Thyroid gland (tissue), 4 donors: ENCODE measurements at regions not wholly inside any gene's neighbourhood (a gene's known extent, or its start where the extent isn't known, plus 50 kb on each side); places are given as distances from the start of the nearest gene placed in this dataset.

Experiments used
- POLR2A ChIP-seq, 2 donors: fragments of 450-650 bp; IDR thresholded peaks; one replicate each; pipeline ENCODE4 v1.6.1; 2017; ENCODE audit warnings: antibody characterized with exemption in 2 of 2, mild to moderate bottlenecking in 2 of 2, moderate library complexity in 1 of 2
- TF ChIP-seq, protein P1 (sequence below), 6 experiments: fragments of 200-600 bp in 3 of 6; fragments of 450-650 bp in 3 of 6; sonication (generic) in 3 of 6; IDR thresholded peaks; one replicate each; pipeline ENCODE4 v1.5.1; 2016 to 2019; ENCODE audit warnings: antibody characterized with exemption in 6 of 6, mild to moderate bottlenecking in 2 of 6, inconsistent platforms in 1 of 6, moderate library complexity in 1 of 6

DNA sequence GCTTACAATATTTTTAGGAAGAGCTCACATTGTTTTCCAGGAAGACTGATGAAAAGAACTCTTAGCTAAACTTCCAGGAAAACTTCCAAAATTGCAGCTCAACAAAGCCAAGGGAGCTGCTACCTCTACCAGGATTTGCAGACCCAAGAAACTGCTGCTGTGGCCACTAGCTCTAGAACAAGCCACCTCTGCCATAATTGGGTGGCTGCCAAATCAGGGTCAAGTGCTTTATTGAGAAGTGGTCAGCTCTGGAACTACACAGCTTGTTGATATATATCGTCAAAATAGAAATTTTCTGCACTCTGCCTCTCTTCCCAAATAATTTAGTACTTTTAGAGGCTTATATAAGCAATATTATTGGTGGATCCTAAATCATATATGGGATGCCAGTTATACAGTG lies 371.8 kb upstream of the CHORDC1 start:
- TF ChIP-seq POLR2A (IDR thresholded peaks at IDR 0.05) = no peak
- TF ChIP-seq, protein P1, sequence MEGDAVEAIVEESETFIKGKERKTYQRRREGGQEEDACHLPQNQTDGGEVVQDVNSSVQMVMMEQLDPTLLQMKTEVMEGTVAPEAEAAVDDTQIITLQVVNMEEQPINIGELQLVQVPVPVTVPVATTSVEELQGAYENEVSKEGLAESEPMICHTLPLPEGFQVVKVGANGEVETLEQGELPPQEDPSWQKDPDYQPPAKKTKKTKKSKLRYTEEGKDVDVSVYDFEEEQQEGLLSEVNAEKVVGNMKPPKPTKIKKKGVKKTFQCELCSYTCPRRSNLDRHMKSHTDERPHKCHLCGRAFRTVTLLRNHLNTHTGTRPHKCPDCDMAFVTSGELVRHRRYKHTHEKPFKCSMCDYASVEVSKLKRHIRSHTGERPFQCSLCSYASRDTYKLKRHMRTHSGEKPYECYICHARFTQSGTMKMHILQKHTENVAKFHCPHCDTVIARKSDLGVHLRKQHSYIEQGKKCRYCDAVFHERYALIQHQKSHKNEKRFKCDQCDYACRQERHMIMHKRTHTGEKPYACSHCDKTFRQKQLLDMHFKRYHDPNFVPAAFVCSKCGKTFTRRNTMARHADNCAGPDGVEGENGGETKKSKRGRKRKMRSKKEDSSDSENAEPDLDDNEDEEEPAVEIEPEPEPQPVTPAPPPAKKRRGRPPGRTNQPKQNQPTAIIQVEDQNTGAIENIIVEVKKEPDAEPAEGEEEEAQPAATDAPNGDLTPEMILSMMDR (IDR thresholded peaks at IDR 0.05) = no peak
